Peyer's patch (tissue), 4 donors: ENCODE measurements at regions not wholly inside any gene's neighbourhood (a gene's known extent, or its start where the extent isn't known, plus 50 kb on each side); places are given as distances from the start of the nearest gene placed in this dataset.

Experiments used
- CTCF ChIP-seq, 6 experiments: fragments of 450-650 bp in 4 of 6; fragments of 200-600 bp in 2 of 6; sonication (generic) in 1 of 6; IDR thresholded peaks; one replicate each; pipeline ENCODE4 v1.5.1; 2017 to 2019; ENCODE audit warnings: antibody characterized with exemption in 6 of 6, mild to moderate bottlenecking in 3 of 6, moderate library complexity in 1 of 6
- POLR2A ChIP-seq, 2 donors: fragments of 450-650 bp; IDR thresholded peaks; one replicate each; pipeline ENCODE4 v1.5.1; 2017; ENCODE audit warnings: antibody characterized with exemption in 2 of 2, mild to moderate bottlenecking in 2 of 2, moderate library complexity in 2 of 2

GRCh38 chr5:174396541-174396940 lies 327.8 kb upstream of the MSX2 start:
- TF ChIP-seq POLR2A (IDR thresholded peaks at IDR 0.05) (no peak), CTCF (IDR thresholded peaks at IDR 0.05) (no peak)
